Tibial nerve (tissue), 4 donors: ENCODE measurements at regions not wholly inside any gene's neighbourhood (a gene's known extent, or its start where the extent isn't known, plus 50 kb on each side); places are given as distances from the start of the nearest gene placed in this dataset.

ENCODE experiments used
- CTCF ChIP-seq, 5 experiments: fragments of 200-600 bp in 3 of 5; fragments of 450-650 bp in 2 of 5; sonication (generic) in 3 of 5; IDR thresholded peaks; one replicate each; pipeline ENCODE4 v1.5.1; 2016 to 2019; ENCODE audit warnings: antibody characterized with exemption in 5 of 5, mild to moderate bottlenecking in 3 of 5, moderate library complexity in 2 of 5
- EP300 ChIP-seq, 2 donors: sonication (generic); formaldehyde crosslinking; IDR thresholded peaks; one replicate each; pipeline ENCODE4 v1.6.1; 2017; ENCODE audit warnings: antibody characterized with exemption in 2 of 2, mild to moderate bottlenecking in 1 of 2

GRCh38 chr6:131362696-131363095, 210.3 kb upstream of the ARG1 start:
- TF ChIP-seq CTCF (IDR thresholded peaks at IDR 0.05) (no peak), EP300 (IDR thresholded peaks at IDR 0.05) (no peak)
